HepG2 (cell line): ENCODE measurements at regions not wholly inside any gene's neighbourhood (a gene's known extent, or its start where the extent isn't known, plus 50 kb on each side); places are given as distances from the start of the nearest gene placed in this dataset.

Experiments used
- ATAC-seq: fragments of 200-7000 bp; cut with Tn5 transposase; 3 replicates; pipeline ENCODE4 v1.9.1; 2020; ENCODE audit warnings: mild to moderate bottlenecking, moderate library complexity
- BruUV-seq: library from RNA; stranded (reverse); fragments of 400-500 nt; replicated peaks from 2 replicates; lab custom pipeline; 2021; lab: Mats Ljungman, UMichigan
- CTCF ChIA-PET: fragments of 300-600 bp; formaldehyde crosslinking; extraction: SDS; loops from one replicate; lab custom pipeline; 2021; ENCODE audit warnings: low total read pairs, inconsistent platforms, low intra/inter-chr PET ratio; lab: Yijun Ruan, JAX
- POLR2A ChIA-PET: fragments of 350-600 bp; sonication (Branson Sonifier 250); formaldehyde crosslinking; loops from one replicate; lab custom pipeline; 2020; ENCODE audit warnings: antibody characterized with exemption, inconsistent platforms; lab: Yijun Ruan, JAX
- DNase-seq: peaks from one replicate; pipeline ENCODE4 v3.0.0-alpha.2; 2015; ENCODE audit warnings: low spot score
- FAIRE-seq: peaks from 3 replicates; lab custom pipeline; 2011; peaks lifted over from hg19 to GRCh38; lab: Jason Lieb, UNC
- H2AFZ ChIP-seq: one replicate; pipeline ENCODE4 v1.6.1; 2011; ENCODE audit warnings: low read length, inconsistent platforms
- H3K27ac ChIP-seq: fragments of 300-600 bp; 3 replicates; pipeline ENCODE4 v1.8.0; 2011; ENCODE audit warnings: mixed run types, mild to moderate bottlenecking, mixed read lengths, low read length, inconsistent platforms; ENCODE audit not compliant: insufficient read depth; ENCODE audit errors: extremely low read length
- H3K27me3 ChIP-seq, 2 experiments: fragments of 200-600 bp in 1 of 2; 2 replicates in 1 of 2; 3 replicates in 1 of 2; pipeline versions ENCODE4 v1.6.0 to v1.8.0; 2011; ENCODE audit warnings: low read length in 2 of 2, mild to moderate bottlenecking in 2 of 2, moderate library complexity in 2 of 2, inconsistent platforms in 1 of 2; ENCODE audit not compliant: insufficient read depth in 2 of 2, control insufficient read depth in 1 of 2
- H3K36me3 ChIP-seq, 2 experiments: fragments of 200-600 bp in 1 of 2; replicated peaks in 1 of 2; 2 replicates in 1 of 2; 3 replicates in 1 of 2; pipeline versions ENCODE4 v1.5.1 to v1.8.0; 2011; ENCODE audit warnings: low read length in 2 of 2, inconsistent platforms in 1 of 2; ENCODE audit not compliant: insufficient read depth in 2 of 2, control insufficient read depth in 1 of 2
- H3K4me1 ChIP-seq: 2 replicates; pipeline ENCODE4 v1.5.1; 2012; ENCODE audit warnings: low read length, inconsistent platforms; ENCODE audit not compliant: insufficient read depth
- H3K4me2 ChIP-seq: 2 replicates; pipeline ENCODE4 v1.6.0; 2011; ENCODE audit warnings: low read depth, low read length, inconsistent platforms
- H3K4me3 ChIP-seq, 3 experiments: fragments of 200-600 bp in 1 of 3; sonication (generic), shearing (Covaris generic) in 1 of 3; replicated peaks in 1 of 3; 2 replicates each; pipeline ENCODE4 v1.5.1; 2011 to 2016; ENCODE audit warnings: low read length in 3 of 3, inconsistent platforms in 2 of 3, low read depth in 2 of 3, mild to moderate bottlenecking in 2 of 3, control low read depth in 1 of 3, mixed read lengths in 1 of 3; ENCODE audit not compliant: insufficient read depth in 1 of 3
- H3K79me2 ChIP-seq: one replicate; pipeline ENCODE4 v1.6.1; 2011; ENCODE audit warnings: low read length, inconsistent platforms; ENCODE audit not compliant: insufficient read depth
- H3K9ac ChIP-seq: 2 replicates; pipeline ENCODE4 v1.6.0; 2011; ENCODE audit warnings: mild to moderate bottlenecking, low read depth, low read length, inconsistent platforms; ENCODE audit not compliant: insufficient read depth
- H3K9me3 ChIP-seq: 2 replicates; pipeline ENCODE4 v1.5.1; 2012; ENCODE audit warnings: mild to moderate bottlenecking, low read length
- H4K20me1 ChIP-seq: 2 replicates; pipeline ENCODE4 v1.6.0; 2011; ENCODE audit warnings: inconsistent platforms, mild to moderate bottlenecking, low read length, moderate library complexity; ENCODE audit not compliant: insufficient read depth
- BATF2 ChIP-seq: sonication (generic); formaldehyde crosslinking; IDR thresholded peaks from 2 replicates; pipeline ENCODE4 v1.8.0; 2022; ENCODE audit warnings: mild to moderate bottlenecking, missing genetic modification reagents, moderate library complexity
- EHMT2 ChIP-seq: fragments of 200-600 bp; sonication (generic); IDR thresholded peaks from 2 replicates; pipeline ENCODE4 v1.7.0; 2017; ENCODE audit warnings: antibody characterized with exemption, low read depth, low read length, borderline replicate concordance
- GATAD2A ChIP-seq: IDR thresholded peaks from 2 replicates; pipeline ENCODE4 v1.6.1; 2016
- IKZF4 ChIP-seq: sonication (generic); formaldehyde crosslinking; IDR thresholded peaks from 2 replicates; pipeline ENCODE4 v1.5.1; 2020; ENCODE audit warnings: borderline replicate concordance, mild to moderate bottlenecking, low read depth, missing genetic modification reagents; ENCODE audit errors: not compliant biosample characterization
- MED1 ChIP-seq: sonication (generic); formaldehyde crosslinking; IDR thresholded peaks from 2 replicates; pipeline ENCODE4 v1.4.0; 2020; ENCODE audit warnings: missing genetic modification reagents
- NRL ChIP-seq: sonication (generic); formaldehyde crosslinking; IDR thresholded peaks from 2 replicates; pipeline ENCODE4 v1.5.0; 2020; ENCODE audit warnings: missing genetic modification reagents, mild to moderate bottlenecking, moderate library complexity, borderline replicate concordance
- SP5 ChIP-seq: IDR thresholded peaks from 2 replicates; pipeline ENCODE4 v1.6.1; 2016; ENCODE audit warnings: low read depth, borderline replicate concordance
- TBP ChIP-seq: sonication (generic); formaldehyde crosslinking; IDR thresholded peaks from 2 replicates; pipeline ENCODE4 v1.5.0; 2020; ENCODE audit warnings: missing genetic modification reagents
- TSC22D2 ChIP-seq: sonication (generic); formaldehyde crosslinking; IDR thresholded peaks from 2 replicates; pipeline ENCODE4 v1.5.1; 2020; ENCODE audit warnings: missing genetic modification reagents, mild to moderate bottlenecking, borderline replicate concordance
- ZC3H13 ChIP-seq: sonication (generic); formaldehyde crosslinking; IDR thresholded peaks from 2 replicates; pipeline ENCODE4 v1.8.1; 2023; ENCODE audit warnings: mild to moderate bottlenecking, missing genetic modification reagents, moderate library complexity
- ZFP37 ChIP-seq: sonication (generic); formaldehyde crosslinking; IDR thresholded peaks from 2 replicates; pipeline ENCODE4 v1.4.0; 2020; ENCODE audit warnings: missing genetic modification reagents, borderline replicate concordance
- ZNF292 ChIP-seq: sonication (generic); formaldehyde crosslinking; IDR thresholded peaks from 2 replicates; pipeline ENCODE4 v1.8.1; 2022; ENCODE audit warnings: mild to moderate bottlenecking, low read depth, missing genetic modification reagents, borderline replicate concordance
- ZNF530 ChIP-seq: sonication (generic); formaldehyde crosslinking; IDR thresholded peaks from 2 replicates; pipeline ENCODE4 v1.5.0; 2020; ENCODE audit warnings: low read depth, mild to moderate bottlenecking, missing genetic modification reagents
- ZNF629 ChIP-seq: sonication (generic); formaldehyde crosslinking; conservative IDR thresholded peaks from 2 replicates; pipeline ENCODE4 v1.5.0; 2020; ENCODE audit warnings: missing genetic modification reagents
- ZNF703 ChIP-seq: sonication (generic); formaldehyde crosslinking; IDR thresholded peaks from 2 replicates; pipeline ENCODE4 v1.5.1; 2020; ENCODE audit warnings: missing genetic modification reagents, mild to moderate bottlenecking, moderate library complexity, borderline replicate concordance
- WGBS: methylation state at CpG from one replicate; pipeline ENCODE4 v1.1.6; 2017; ENCODE audit warnings: low lambda C conversion rate; 5-methylcytosine and 5-hydroxymethylcytosine counted together
- in situ Hi-C: cut with HindIII; loops from 2 replicates; pipeline ENCODE4 v1.10.0; 2017; ENCODE audit warnings: low pct_unique_long_range_greater_than_20kb; ENCODE audit not compliant: extremely low pct_ligation_motif_present
- intact Hi-C: fragments of 100-400 bp; cut with micrococcal nuclease; formaldehyde crosslinking; loops from one replicate; pipeline ENCODE4 v1.10.0; 2022; ENCODE audit not compliant: unreplicated experiment
- TF ChIP-seq, protein P1 (sequence below): sonication (generic); formaldehyde crosslinking; IDR thresholded peaks from 2 replicates; pipeline ENCODE4 v1.4.0; 2020; ENCODE audit warnings: missing genetic modification reagents; ENCODE audit errors: not compliant biosample characterization
- TF ChIP-seq, protein P2 (sequence below): sonication (generic); formaldehyde crosslinking; IDR thresholded peaks from one replicate; pipeline ENCODE4 v1.5.1; 2020; ENCODE audit warnings: mild to moderate bottlenecking, missing genetic modification reagents; ENCODE audit errors: not compliant biosample characterization

GRCh38 chr12:127005406-127005805, 1261.6 kb upstream of the TMEM132C start:
- no peak for ATAC-seq
- H3K27ac ChIP-seq: no peak overlapping the region
- WGBS: 3% methylated on average over 3 of the region's 3 CpGs
- TF ChIP-seq ZNF292 (no peak), BATF2 (CRISPR knock-in tag) (no peak), MED1 (CRISPR knock-in tag) (no peak), ZC3H13 (CRISPR knock-in tag) (no peak), TSC22D2 (CRISPR knock-in tag) (no peak), ZNF629 (CRISPR knock-in tag) (no peak), IKZF4 (no peak), ZNF530 (CRISPR knock-in tag) (no peak), GATAD2A (CRISPR knock-in tag) (no peak), SP5 (CRISPR knock-in tag) (no peak), NRL (CRISPR knock-in tag) (no peak), EHMT2 (no peak), ZFP37 (no peak), ZNF703 (no peak), TBP (CRISPR knock-in tag) (no peak)
- TF ChIP-seq, protein P1, sequence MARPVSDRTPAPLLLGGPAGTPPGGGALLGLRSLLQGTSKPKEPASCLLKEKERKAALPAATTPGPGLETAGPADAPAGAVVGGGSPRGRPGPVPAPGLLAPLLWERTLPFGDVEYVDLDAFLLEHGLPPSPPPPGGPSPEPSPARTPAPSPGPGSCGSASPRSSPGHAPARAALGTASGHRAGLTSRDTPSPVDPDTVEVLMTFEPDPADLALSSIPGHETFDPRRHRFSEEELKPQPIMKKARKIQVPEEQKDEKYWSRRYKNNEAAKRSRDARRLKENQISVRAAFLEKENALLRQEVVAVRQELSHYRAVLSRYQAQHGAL (CRISPR knock-in tag): no peak
- TF ChIP-seq, protein P2, sequence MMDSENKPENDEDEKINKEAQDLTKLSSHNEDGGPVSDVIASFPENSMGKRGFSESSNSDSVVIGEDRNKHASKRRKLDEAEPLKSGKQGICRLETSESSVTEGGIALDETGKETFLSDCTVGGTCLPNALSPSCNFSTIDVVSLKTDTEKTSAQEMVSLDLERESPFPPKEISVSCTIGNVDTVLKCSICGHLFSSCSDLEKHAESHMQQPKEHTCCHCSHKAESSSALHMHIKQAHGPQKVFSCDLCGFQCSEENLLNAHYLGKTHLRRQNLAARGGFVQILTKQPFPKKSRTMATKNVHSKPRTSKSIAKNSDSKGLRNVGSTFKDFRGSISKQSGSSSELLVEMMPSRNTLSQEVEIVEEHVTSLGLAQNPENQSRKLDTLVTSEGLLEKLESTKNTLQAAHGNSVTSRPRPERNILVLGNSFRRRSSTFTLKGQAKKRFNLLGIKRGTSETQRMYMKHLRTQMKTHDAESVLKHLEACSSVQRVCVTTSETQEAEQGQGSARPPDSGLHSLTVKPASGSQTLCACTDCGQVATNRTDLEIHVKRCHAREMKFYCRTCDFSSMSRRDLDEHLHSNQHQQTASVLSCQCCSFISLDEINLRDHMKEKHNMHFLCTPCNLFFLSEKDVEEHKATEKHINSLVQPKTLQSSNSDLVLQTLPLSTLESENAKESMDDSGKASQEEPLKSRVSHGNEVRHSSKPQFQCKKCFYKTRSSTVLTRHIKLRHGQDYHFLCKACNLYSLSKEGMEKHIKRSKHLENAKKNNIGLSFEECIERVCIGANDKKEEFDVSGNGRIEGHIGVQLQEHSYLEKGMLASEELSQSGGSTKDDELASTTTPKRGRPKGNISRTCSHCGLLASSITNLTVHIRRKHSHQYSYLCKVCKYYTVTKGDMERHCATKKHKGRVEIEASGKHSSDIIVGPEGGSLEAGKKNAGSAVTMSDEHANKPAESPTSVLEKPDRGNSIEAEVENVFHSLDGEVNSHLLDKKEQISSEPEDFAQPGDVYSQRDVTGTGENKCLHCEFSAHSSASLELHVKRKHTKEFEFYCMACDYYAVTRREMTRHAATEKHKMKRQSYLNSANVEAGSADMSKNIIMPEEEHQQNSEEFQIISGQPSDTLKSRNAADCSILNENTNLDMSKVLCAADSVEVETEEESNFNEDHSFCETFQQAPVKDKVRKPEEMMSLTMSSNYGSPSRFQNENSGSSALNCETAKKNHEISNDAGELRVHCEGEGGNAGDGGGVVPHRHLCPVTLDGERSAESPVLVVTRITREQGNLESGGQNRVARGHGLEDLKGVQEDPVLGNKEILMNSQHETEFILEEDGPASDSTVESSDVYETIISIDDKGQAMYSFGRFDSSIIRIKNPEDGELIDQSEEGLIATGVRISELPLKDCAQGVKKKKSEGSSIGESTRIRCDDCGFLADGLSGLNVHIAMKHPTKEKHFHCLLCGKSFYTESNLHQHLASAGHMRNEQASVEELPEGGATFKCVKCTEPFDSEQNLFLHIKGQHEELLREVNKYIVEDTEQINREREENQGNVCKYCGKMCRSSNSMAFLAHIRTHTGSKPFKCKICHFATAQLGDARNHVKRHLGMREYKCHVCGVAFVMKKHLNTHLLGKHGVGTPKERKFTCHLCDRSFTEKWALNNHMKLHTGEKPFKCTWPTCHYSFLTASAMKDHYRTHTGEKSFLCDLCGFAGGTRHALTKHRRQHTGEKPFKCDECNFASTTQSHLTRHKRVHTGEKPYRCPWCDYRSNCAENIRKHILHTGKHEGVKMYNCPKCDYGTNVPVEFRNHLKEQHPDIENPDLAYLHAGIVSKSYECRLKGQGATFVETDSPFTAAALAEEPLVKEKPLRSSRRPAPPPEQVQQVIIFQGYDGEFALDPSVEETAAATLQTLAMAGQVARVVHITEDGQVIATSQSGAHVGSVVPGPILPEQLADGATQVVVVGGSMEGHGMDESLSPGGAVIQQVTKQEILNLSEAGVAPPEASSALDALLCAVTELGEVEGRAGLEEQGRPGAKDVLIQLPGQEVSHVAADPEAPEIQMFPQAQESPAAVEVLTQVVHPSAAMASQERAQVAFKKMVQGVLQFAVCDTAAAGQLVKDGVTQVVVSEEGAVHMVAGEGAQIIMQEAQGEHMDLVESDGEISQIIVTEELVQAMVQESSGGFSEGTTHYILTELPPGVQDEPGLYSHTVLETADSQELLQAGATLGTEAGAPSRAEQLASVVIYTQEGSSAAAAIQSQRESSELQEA (CRISPR knock-in tag): no peak

More at GRCh38 chr12:127005406-127005805, 1261.6 kb upstream of the TMEM132C start:
- Histone ChIP-seq H3K4me3 (no peak overlapping the region), H3K4me1 (no peaks in the 10 kb centered on the region), H4K20me1 (no peaks in the 10 kb centered on the region), H3K79me2 (no peaks in the 10 kb centered on the region), H3K4me2 (no peak overlapping the region), H3K9me3 (peaks cover 41% of the 10 kb centered on the region), H3K27me3 (no peaks in the 10 kb centered on the region), H3K36me3 (no peaks in the 10 kb centered on the region), H3K9ac (no peak overlapping the region), H2AFZ (no peak overlapping the region)
- ChIA-PET CTCF (no interaction called here), POLR2A (no interaction called here)
- BruUV-seq: no TSS peak
- no peak for FAIRE-seq
- DNase-seq: no peak
- intact Hi-C loops: no loop called here
- in situ Hi-C loops: no loop called here
